DLD1 (cell line): ENCODE measurements at regions not wholly inside any gene's neighbourhood (a gene's known extent, or its start where the extent isn't known, plus 50 kb on each side); places are given as distances from the start of the nearest gene placed in this dataset.

Experiments used
- in situ Hi-C: cut with HindIII; loops from 2 replicates; pipeline ENCODE4 v1.10.0; 2017; ENCODE audit warnings: low sequenced_read_pairs

- in situ Hi-C loops, result loop anchor here (25.0 kb wide), 1 partner anchor 514 kb away; no protein-coding TSS in a partner anchor
These were observed 114.9 kb upstream of the GPR26 start for GRCh38 chr10:123551259-123551658.

DNA sequence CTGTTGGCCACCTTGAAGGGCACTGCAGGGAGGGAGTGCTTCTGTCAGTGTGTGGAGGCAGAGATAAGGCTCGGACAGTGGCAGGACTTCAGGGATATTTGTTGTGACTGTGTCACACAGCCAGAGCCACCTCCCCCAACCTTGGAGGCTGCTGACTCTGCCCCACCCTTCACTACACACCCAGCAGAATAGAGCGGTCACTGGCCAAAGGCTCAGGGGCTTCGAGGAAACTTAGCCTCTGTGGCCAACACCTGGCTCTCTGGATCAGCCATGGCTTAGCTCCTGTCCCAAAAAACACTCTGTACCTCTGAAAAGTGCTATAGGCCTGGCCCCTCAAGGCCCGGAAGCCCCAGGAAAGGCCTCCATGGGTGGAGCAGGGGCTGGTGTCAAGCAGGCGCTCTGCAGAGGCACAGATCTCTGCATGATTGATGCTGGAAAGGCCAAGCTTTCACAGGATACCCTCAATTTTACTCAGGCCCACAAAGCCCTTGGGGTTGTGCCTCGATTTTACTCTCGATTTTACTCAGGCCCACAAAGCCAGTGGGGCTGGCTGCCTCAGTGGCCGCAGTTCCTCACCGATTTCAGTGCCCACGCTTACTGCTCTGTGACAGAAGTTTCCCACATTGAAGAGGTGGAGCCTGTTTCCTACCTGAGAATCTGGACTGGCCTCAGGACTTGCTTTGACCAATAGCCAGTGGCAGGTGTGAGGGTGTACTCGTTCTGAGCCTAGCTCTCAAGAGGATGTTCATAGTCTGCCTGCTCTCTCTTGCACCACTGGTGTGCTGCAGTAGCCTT lies 113.2 kb upstream of the GPR26 start:
- in situ Hi-C loops, result loop anchor here (25.0 kb wide), 1 partner anchor 516 kb away; no protein-coding TSS in a partner anchor

- in situ Hi-C loops, result loop anchor here (25.0 kb wide), 1 partner anchor 517 kb away; no protein-coding TSS in a partner anchor
These were observed 112.2 kb upstream of the GPR26 start for GRCh38 chr10:123553810-123554430.

DNA sequence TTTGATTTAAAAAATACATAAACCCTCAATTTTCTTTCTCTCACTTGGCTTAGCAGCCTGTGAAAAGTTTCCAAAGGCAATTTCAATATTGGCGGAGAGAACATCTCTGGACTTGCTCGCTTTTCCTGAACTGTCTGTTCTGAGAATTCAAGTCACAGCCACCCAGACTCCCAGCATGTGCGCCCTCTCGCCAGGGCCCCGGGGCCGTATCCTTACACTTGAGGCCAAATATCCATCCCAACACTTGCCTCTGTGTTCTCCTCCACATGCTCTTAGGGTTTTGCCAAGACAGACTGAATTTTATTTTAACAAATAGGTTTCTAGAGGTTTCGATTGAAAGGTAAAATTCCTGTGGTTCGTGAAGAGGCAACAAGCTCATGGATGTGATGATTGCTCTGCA lies 111.5 kb upstream of the GPR26 start:
- in situ Hi-C loops, result loop anchor here (25.0 kb wide), 1 partner anchor 517 kb away; no protein-coding TSS in a partner anchor

DNA sequence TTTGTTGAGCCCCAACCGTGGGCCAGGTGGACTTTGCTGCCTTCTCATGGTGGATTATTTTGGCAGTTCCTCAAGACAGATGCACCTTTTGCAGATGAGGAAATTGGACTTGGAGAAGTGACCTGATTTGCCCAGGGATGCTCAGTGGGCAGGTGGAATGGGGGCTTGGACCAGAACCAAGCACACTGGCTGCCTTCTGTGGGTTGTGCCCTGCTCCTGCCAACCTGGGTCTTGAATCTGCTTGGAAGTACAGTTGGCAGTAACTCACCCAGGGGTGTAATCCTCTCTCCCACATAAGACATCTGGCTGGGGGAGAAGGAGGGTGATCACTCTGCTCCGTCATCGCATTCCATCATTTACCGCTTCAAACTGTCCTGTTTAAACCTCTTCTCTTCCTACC lies 110.5 kb upstream of the GPR26 start:
- in situ Hi-C loops, result loop anchor here (25.0 kb wide), 1 partner anchor 518 kb away; no protein-coding TSS in a partner anchor

GRCh38 chr10:123556049-123556448 lies 110.1 kb upstream of the GPR26 start:
- in situ Hi-C loops, result loop anchor here (25.0 kb wide), 1 partner anchor 519 kb away; no protein-coding TSS in a partner anchor

GRCh38 chr10:123556736-123557135 lies 109.4 kb upstream of the GPR26 start:
- in situ Hi-C loops, result loop anchor here (25.0 kb wide), 1 partner anchor 519 kb away; no protein-coding TSS in a partner anchor

- in situ Hi-C loops, result loop anchor here (25.0 kb wide), 1 partner anchor 520 kb away; no protein-coding TSS in a partner anchor
These were observed 108.6 kb upstream of the GPR26 start for GRCh38 chr10:123557366-123558108.

DNA sequence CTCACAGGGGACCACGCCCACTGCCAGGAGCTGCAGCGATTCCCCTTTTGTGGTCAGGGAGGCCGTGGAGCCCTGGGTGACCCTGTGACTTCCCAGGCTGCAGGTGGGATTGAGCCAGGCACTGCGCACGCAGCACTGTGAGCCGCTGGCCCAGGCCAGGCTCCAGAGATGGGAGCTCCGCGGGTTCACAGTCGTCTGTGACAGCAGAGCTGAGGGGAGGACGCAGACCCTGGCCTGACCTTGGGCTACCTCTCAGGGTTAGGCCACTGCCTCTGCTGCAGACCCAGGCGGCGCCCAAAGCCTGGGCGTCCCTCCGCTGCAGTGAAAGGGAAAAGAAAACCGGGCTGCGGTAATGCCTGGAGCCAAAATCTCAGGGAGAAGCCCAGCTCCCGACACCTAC lies 107.5 kb upstream of the GPR26 start:
- in situ Hi-C loops, result loop anchor here (25.0 kb wide), 1 partner anchor 521 kb away; no protein-coding TSS in a partner anchor

- in situ Hi-C loops, result loop anchor here (25.0 kb wide), 1 partner anchor 522 kb away; no protein-coding TSS in a partner anchor
These were observed 106.9 kb upstream of the GPR26 start for GRCh38 chr10:123559066-123559822.

DNA sequence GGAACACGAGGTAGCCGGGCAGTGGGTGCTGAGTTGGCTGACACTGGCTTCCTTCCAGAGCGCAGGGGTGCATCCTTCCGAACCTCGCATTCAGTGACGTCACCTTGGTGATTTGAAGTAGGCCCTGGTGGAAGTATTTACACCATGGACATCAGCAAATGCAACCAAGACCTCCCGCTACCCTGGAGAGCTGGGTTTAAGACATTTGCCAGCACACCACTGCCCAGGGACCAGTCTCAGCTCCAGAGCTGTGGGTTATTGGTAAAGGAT lies 106.4 kb upstream of the GPR26 start:
- in situ Hi-C loops, result loop anchor here (25.0 kb wide), 1 partner anchor 522 kb away; no protein-coding TSS in a partner anchor

- in situ Hi-C loops, result loop anchor here (25.0 kb wide), 1 partner anchor 523 kb away; no protein-coding TSS in a partner anchor
These were observed 105.6 kb upstream of the GPR26 start for GRCh38 chr10:123560301-123561140.

DNA sequence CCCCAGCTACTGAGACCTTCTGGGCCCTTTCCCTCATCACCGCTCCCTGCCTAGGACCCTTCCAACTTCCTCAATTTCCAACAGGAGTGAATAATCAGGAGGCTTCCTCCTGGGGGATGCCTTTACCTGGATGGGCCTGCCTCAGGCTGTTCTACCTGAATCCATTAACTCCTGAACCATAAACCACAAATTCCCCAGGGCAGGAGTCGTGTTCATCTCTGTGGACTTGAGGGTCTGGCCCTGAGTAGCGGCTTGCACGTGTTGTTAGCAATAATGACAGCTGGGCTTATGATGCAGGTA lies 105.1 kb upstream of the GPR26 start:
- in situ Hi-C loops, result loop anchor here (25.0 kb wide), 1 partner anchor 524 kb away; no protein-coding TSS in a partner anchor

- in situ Hi-C loops, result loop anchor here (25.0 kb wide), 1 partner anchor 525 kb away; no protein-coding TSS in a partner anchor
These were observed 103.8 kb upstream of the GPR26 start for GRCh38 chr10:123562387-123562786.

DNA sequence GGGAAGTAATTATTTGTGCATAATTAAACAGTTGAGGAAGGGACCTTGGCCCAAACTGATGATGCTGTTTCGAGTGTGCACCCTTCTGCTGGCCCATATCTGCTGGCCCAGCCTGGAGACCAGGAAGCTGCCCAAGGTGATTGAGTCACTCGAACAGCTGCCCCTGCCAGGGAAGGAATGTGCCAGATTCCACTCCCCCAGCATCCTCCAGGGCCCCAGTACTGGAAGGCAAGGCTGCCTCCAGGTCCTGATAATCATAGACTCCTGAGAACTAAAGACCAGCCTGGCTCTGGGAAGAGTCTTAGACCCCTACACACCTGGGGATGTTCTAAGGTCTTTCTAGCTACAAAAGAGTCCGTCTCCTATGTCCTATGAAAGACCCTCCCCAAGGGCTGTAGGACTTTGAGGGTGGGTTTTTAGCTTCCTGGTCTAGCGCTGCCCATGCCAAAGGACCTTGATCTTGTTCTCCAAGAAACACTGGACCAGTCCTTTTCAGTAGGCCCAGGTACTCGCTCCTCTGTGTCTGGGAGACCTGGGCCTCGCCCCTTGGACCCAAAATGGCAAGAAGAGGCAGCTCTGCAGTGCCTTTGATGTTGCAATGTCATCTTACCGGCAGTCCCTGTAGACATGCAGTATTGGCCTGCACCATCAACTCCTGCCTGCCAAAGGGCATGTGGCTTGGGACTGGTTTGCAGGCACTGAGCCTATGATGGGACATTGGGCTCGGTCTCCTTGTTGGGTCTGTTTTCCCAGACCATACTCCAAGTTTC lies 103.2 kb upstream of the GPR26 start:
- in situ Hi-C loops, result loop anchor here (25.0 kb wide), 1 partner anchor 526 kb away; no protein-coding TSS in a partner anchor

GRCh38 chr10:123563581-123563855 lies 102.6 kb upstream of the GPR26 start:
- in situ Hi-C loops, result loop anchor here (25.0 kb wide), 1 partner anchor 526 kb away; no protein-coding TSS in a partner anchor

- in situ Hi-C loops, result loop anchor here (25.0 kb wide), 1 partner anchor 527 kb away; no protein-coding TSS in a partner anchor
These were observed 102.2 kb upstream of the GPR26 start for GRCh38 chr10:123563994-123564393.

- in situ Hi-C loops, result loop anchor here (25.0 kb wide), 1 partner anchor 527 kb away; no protein-coding TSS in a partner anchor
These were observed 101.5 kb upstream of the GPR26 start for GRCh38 chr10:123564631-123565030.
